ENCODE measurements at regions not wholly inside any gene's neighbourhood (a gene's known extent, or its start where the extent isn't known, plus 50 kb on each side); places are given as distances from the start of the nearest gene placed in this dataset.

GRCh38 chr4:111228396-111228795 lies 605.5 kb upstream of the PITX2 start:
- H3K27ac Mint-ChIP-seq (ENCODE audit: unreplicated experiment), result no peak overlapping the region
- H3K4me3 Mint-ChIP-seq (ENCODE audit: unreplicated experiment), result no peak overlapping the region
- DNase-seq (ENCODE audit: low spot score), result no peak
- no peaks in the 10 kb centered on the region for H3K36me3 Mint-ChIP-seq (ENCODE audit: low read depth)
- no peaks in the 10 kb centered on the region for H3K9me3 Mint-ChIP-seq (ENCODE audit: low read depth)
- no peak for TF ChIP-seq CTCF (IDR thresholded peaks at IDR 0.05)
- H3K4me1 Mint-ChIP-seq (ENCODE audit: low read depth), result no peaks in the 10 kb centered on the region
- H3K27me3 Mint-ChIP-seq (ENCODE audit: low read depth), result peaks cover 12% of the 10 kb centered on the region

GRCh38 chr4:111228874-111229273 lies 606.0 kb upstream of the PITX2 start:
- Mint-ChIP-seq H3K4me3 (ENCODE audit: unreplicated experiment) (no peak overlapping the region), H3K27me3 (ENCODE audit: low read depth) (peaks cover 9% of the 10 kb centered on the region), H3K36me3 (ENCODE audit: low read depth) (no peaks in the 10 kb centered on the region), H3K27ac (ENCODE audit: unreplicated experiment) (no peak overlapping the region), H3K4me1 (ENCODE audit: low read depth) (no peaks in the 10 kb centered on the region), H3K9me3 (ENCODE audit: low read depth) (no peaks in the 10 kb centered on the region)
- no peak for DNase-seq (ENCODE audit: low spot score)
- no peak for TF ChIP-seq CTCF (IDR thresholded peaks at IDR 0.05)

- Mint-ChIP-seq H3K9me3 (ENCODE audit: low read depth) (no peaks in the 10 kb centered on the region), H3K36me3 (ENCODE audit: low read depth) (no peaks in the 10 kb centered on the region), H3K4me1 (ENCODE audit: low read depth) (no peaks in the 10 kb centered on the region), H3K4me3 (ENCODE audit: unreplicated experiment) (no peak overlapping the region), H3K27me3 (ENCODE audit: low read depth) (peaks cover 8% of the 10 kb centered on the region), H3K27ac (ENCODE audit: unreplicated experiment) (no peak overlapping the region)
- no peak for DNase-seq (ENCODE audit: low spot score)
- TF ChIP-seq CTCF (IDR thresholded peaks at IDR 0.05), result no peak
Measured at GRCh38 chr4:111230265-111230664, 607.4 kb upstream of the PITX2 start.

GRCh38 chr4:111231281-111231680 lies 608.4 kb upstream of the PITX2 start:
- no peaks in the 10 kb centered on the region for H3K9me3 Mint-ChIP-seq (ENCODE audit: low read depth)
- peaks cover 10% of the 10 kb centered on the region for H3K27me3 Mint-ChIP-seq (ENCODE audit: low read depth)
- no peaks in the 10 kb centered on the region for H3K4me1 Mint-ChIP-seq (ENCODE audit: low read depth)
- no peak for DNase-seq (ENCODE audit: low spot score)
- H3K27ac Mint-ChIP-seq (ENCODE audit: unreplicated experiment), result no peak overlapping the region
- no peak for TF ChIP-seq CTCF (IDR thresholded peaks at IDR 0.05)
- H3K36me3 Mint-ChIP-seq (ENCODE audit: low read depth), result no peaks in the 10 kb centered on the region
- no peak overlapping the region for H3K4me3 Mint-ChIP-seq (ENCODE audit: unreplicated experiment)

GRCh38 chr4:111234939-111235338 lies 612.1 kb upstream of the PITX2 start:
- TF ChIP-seq CTCF (IDR thresholded peaks at IDR 0.05), result no peak
- Mint-ChIP-seq H3K27me3 (ENCODE audit: low read depth) (peaks cover 12% of the 10 kb centered on the region), H3K27ac (ENCODE audit: unreplicated experiment) (no peak overlapping the region), H3K4me3 (ENCODE audit: unreplicated experiment) (no peak overlapping the region), H3K4me1 (ENCODE audit: low read depth) (no peaks in the 10 kb centered on the region), H3K9me3 (ENCODE audit: low read depth) (no peaks in the 10 kb centered on the region), H3K36me3 (ENCODE audit: low read depth) (no peaks in the 10 kb centered on the region)
- DNase-seq (ENCODE audit: low spot score), result no peak
